HG03025 (cell line): ENCODE measurements at regions not wholly inside any gene's neighbourhood (a gene's known extent, or its start where the extent isn't known, plus 50 kb on each side); places are given as distances from the start of the nearest gene placed in this dataset.
"Not testable (repeated sequence)": the region's sequence is repeated elsewhere in the genome, so short reads cannot be mapped to it uniquely, and the experiment has no call there.

Source experiments
- ATAC-seq: cut with Tn5 transposase; IDR thresholded peaks from one replicate; pipeline ENCODE4 v1.9.1; 2021; ENCODE audit warnings: mild to moderate bottlenecking, moderate library complexity; ENCODE audit not compliant: unreplicated experiment, low FRiP score

DNA sequence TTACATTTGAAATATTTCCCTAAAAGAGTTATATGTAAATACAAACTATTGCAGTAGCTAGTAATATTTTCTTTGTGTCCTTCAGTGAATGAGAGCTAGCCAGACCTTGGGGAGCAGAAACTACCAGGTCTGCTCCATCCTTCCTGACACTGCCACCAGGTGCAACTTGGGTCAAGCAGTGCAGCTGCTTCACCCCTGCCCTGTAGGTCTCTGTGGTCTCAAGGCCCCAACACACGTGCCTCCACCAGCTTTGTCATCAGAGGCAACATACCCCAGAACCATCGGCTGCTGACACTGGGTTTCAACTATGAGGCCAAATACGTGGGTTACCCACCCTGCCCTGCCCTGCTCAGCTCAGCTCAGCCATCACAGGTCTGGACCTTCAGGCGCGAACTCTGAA, 181.6 kb downstream of the FCRL5 start:
- ATAC-seq = no peak

DNA sequence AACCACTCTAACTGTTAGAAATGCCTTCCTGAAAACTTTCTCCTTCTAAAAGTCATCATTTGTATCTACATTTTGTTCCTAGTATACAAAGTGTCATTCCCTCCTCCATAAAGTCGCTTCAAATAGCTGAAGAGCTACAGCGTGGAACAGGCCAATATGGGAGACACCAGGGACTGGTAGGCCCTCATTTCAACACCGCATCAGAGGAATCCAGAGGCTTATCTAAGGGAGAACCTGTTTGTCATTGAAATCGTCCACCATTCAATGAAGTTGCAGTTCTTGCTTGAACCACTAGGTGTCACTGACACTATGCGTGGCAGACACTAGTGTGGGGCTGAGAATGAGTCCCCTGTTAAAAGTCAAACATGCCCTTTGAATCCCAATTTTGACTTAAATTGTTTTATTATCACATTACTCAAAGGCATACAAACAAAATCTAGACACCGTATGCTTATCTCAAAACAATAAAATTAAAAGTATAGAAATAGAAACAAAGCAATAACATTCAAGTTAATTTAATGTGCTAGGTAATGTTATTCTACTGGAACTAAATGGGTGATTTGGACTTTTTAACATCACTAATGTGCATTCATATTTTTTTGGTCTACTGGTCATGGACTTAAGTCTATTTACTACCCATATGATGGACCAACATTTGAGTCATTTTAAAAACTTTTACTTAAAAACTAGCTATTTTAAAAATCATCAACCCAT, 182.3 kb downstream of the FCRL5 start:
- no peak for ATAC-seq

DNA sequence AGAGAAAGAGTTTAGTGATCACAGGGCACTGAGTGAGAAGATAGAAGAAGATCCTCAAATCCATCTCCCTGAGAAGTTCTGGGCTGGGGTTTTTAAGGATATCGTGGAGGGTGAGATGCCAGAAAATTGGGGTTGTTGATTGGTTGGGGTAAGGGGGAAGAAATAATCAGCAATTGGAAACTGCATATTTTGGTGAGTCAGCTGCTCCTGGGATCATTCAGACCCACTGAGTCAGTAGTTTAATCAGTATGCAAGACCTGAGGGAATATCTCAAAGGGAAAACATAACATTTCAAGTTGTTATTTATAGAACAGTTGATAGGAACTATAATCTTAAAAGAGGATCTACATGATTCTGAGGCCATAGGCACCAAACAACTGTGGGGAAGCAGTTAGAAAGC, 183.4 kb downstream of the FCRL5 start:
- ATAC-seq = not testable (repeated sequence)

DNA sequence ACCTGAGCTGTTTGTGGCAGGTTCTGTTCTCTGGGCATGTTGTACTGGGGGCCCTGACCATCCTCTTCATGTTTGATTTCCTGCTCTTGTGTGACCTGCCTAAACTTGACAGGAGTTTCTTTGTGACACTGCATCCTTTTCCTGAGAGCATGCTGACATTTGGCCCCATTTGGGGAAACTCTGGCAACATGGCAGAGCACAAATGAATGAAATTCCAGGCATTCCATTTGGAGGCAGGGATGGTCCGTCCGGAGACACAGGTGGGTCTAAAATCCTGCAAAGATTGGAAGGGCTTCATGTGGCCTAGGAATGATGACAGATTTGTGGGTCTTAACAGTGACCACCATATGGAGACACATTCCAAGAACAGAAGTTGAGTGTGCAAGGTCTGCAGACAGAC, 184.0 kb downstream of the FCRL5 start:
- no peak for ATAC-seq

DNA sequence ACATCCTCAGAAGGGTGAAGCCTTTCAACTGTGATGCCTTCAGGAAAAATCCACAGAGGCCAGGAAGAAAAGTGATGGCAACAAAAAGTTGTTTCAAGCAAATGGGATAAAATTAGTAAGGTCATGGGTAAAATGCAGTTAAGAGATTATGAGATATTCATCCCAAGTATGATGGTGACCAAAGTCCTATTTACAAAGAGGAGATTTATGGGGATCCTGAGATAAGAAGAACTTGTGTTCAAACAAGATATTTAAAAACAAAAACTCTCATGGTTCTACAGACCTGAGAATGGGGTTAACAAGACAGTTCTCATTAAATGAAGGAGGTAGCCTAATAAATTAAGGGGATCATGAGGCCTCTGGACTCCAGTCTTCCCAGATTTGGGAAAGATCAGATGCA, 184.4 kb downstream of the FCRL5 start:
- ATAC-seq = no peak

DNA sequence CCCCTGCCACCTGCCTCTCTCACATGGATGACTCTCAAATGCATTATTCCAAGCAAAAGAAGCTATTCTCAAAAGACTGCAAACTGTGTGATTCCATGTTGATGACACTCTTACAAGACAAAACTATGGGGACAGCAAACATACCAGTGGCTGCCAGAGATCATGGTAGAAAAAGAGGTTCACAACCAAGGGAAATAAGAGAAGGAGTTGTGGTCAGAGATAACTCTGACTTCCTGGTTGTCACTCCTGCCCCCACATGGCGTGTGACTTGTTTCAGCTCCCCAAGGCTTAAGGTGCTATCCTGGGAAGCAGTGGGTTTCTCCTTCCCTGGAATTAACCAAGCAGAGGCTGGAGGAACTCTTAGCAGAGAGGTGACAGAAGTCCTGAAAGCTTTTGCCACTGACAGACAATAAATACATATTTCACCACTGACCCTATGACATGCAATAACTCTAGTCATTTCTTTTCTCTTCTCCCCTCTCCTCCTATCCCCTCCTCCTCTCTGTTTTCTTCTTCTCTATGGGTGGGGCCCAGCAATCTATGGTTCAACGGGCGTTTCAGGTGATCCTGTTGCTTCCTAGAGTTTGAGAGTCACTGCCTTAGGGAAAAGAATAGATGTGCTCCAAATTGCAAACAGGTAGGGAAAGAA, 185.1 kb downstream of the FCRL5 start:
- ATAC-seq = no peak

DNA sequence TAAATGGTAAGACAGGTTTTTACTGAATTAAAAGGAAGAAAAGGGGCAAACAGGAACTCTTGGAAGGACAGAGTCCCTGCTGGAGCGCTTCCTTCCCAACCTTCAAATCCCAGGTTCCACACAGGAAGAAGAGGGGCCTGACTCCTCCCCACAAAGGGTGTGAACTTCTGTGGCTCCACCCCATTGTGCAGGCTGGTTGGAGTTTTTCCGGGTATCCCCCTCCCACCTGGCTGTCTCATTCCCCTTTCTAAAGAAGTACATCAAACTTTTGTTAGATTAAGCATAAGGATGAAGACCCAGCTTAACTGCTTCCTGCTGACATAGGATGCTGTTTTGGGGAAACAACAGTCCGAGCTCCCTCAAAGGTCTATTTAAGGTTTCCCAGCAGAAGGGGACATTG, 187.7 kb downstream of the FCRL5 start:
- no peak for ATAC-seq

DNA sequence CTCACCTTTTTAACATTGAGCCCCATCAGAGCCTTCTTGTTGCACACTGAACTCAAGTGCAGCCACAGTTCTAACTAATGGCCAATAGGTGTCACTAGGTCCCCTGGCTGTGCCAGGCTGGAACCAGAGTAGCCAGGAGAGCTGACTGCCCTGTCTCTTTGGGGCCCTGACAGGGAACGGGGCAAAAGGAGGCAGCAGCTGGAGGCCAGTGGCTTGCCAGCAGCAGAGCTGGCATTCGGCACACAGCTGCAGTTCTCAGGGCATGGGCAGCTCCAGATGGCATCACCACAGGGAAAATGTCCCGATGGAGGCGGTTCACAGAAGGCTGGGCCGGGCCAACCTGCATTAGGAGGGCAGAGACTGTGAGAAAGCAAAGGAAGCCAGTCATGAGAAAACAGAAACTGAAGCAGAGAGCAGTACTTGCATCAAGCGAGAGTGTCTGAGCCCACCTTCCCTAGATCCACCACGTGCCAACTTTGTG, 188.6 kb downstream of the FCRL5 start:
- peak; percentile 53 for ATAC-seq

DNA sequence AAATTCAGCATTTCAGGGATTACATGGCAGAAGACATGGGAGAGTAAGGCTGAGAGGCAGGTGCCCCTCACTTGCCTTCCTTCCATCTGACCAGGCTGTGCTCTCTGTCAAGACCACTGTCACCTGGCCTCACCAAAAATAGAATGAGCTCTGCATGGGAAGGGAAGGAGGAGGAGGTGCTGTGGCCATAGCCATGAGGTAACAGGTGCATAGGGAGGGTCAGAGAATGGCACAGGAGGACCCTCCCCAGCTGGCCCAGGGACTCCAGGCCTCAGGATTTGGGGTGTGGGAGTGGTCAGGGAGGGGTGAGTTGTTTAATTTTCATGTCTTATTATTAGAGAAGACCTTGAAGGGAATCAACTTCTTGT, 192.3 kb downstream of the FCRL5 start:
- ATAC-seq = no peak

DNA sequence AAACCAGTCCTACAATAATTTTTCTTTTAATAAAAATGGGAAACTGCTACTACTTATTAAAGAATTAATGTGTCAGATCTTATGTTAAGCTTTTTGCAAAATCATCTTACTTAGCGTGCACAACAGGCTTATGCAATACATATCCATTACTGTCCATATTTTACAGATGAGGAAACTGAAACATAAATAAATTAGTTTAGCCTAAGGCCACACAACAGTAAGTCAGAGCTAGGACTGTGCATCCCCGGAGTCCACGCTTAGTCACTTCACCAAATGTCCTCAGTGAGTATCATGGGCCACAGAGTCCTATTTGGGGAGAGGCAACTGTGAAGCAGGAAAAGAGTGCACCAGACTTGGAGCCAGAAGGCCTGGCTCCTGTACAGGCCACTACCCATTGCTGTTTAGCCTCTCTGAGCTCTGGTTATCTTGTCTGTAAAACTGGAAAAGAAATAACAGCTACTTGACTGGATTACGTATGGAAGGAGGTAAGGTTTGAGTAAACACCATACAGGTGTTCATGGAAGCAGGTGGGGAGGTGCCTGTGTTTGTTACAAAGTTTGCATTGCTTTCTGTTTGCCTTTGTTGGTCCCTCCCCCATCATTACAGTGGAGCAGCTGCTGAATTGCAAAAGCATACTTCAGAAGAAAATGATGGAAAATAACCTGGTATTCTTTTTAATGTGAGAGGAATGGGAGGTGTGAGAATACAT, 192.8 kb downstream of the FCRL5 start:
- ATAC-seq = no peak

DNA sequence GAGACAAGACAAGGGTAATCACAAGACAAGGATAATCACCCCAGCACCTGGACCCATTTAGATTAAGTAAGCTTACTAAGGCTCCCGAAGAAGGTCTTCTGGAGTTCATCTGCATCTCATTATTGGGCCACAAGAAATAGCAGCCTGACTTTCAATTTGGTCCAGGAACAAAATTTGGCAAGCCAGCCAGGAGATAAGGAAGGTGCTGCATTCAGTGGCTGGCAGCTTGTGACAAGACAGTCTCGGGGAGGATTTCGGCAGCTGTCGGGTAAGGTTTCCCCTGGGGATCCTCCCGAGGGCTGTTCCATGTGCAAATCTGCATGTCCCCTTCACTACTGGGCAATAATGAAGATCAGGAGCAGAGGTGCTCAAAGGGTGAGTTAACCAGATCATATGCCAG, 195.2 kb downstream of the FCRL5 start:
- ATAC-seq = no peak

DNA sequence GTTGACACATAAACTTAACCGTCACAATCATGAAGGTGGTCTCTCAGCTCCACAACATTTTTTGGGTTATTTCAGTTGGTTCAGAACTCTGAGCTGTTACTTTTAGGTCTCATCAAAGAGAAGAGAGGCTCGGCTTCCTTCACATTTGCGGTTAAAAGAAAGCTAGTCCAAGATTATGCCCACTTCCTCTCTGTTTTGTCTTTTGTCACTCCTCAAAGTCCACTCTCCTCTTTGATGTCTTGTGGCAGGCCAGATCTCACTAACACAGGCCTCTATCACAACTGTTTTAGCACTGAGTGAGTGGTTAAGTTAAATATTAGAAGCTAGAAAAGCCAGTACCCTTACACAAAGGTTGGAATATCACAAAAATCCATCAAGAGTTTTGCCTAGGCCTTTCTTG, 195.7 kb downstream of the FCRL5 start:
- no peak for ATAC-seq

DNA sequence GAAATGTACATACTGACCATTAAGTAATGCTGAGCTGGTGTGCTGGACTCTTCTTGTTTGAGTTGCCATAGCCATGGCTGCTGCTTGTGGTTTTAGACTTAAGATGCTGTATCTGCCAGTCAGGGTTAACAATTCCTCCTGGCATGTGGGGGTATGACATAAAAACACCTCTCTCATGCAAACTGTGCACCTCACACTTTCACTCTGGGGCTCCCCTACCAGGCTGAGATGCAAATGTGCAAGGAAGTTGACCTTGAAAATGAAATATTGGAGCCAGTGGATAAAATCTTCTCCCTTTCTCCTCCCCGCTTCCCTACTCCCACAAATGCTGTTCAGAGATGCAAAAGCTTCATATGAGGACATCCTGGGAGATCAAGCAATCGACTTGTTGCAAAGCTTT, 198.8 kb downstream of the FCRL5 start:
- ATAC-seq = no peak

DNA sequence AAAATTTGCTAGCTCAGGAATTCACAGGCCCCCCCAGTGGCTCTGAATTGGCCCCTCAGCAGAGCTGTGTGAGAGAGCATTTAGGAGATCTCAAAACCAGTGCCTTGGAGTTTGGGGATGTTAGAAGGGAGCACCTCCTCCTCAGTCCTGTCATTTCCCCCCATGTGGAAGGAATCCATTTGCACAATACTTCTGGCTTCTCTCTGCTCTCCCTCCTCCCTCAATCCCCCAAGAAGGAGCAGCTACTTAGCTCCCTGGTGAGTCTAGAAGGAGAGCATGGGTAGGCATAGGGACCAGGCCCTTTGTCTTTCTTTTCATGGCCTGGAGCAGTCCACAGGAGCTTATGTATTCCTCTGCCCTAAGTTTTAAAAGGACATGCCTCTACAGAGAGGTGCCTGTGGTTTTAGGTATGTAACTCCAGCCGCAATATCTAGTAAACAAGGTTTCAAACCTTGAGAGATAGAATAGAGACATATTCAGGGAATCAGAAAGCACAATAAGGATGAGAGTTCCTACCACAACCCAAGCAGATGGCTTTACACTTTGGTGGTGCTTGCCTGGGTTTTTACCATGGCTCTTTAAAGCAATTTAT, 199.4 kb downstream of the FCRL5 start:
- ATAC-seq = no peak

DNA sequence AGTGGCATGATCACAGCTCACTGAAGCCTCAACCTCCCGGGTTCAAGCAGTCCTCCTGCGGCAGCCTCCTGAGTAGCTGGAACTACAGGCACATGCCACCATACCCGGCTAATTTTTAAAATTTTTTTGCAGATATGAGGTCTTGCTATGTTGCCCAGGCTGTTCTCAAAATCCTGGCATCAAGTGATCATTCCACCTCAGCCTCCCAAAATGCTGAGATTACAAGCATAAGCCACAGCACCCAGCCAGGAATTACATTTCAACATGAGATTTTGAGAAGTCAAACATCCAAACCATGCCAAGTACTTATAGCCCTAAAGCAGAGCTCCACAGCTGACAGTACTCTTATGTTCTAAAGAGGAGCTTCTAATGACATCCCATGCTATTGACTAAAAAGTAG, 200.1 kb downstream of the FCRL5 start:
- no peak for ATAC-seq

DNA sequence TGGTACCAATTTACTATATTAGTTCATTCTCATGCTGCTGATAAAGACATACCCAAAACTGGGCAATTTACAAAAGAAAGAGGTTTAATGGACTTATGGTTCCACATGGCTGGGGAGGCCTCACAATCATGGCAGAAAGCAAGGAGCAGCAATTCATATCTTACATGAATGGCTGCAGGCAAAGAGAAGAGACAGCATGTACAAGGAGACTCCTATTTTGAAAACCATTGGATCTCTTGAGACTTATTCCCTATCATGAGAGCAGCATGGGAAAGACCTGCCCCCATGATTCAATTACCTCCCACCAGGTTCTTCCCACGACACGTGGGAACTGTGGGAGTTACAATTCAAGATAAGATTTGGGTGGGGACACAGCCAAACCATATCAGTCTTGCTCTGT, 200.5 kb downstream of the FCRL5 start:
- ATAC-seq = not testable (repeated sequence)

DNA sequence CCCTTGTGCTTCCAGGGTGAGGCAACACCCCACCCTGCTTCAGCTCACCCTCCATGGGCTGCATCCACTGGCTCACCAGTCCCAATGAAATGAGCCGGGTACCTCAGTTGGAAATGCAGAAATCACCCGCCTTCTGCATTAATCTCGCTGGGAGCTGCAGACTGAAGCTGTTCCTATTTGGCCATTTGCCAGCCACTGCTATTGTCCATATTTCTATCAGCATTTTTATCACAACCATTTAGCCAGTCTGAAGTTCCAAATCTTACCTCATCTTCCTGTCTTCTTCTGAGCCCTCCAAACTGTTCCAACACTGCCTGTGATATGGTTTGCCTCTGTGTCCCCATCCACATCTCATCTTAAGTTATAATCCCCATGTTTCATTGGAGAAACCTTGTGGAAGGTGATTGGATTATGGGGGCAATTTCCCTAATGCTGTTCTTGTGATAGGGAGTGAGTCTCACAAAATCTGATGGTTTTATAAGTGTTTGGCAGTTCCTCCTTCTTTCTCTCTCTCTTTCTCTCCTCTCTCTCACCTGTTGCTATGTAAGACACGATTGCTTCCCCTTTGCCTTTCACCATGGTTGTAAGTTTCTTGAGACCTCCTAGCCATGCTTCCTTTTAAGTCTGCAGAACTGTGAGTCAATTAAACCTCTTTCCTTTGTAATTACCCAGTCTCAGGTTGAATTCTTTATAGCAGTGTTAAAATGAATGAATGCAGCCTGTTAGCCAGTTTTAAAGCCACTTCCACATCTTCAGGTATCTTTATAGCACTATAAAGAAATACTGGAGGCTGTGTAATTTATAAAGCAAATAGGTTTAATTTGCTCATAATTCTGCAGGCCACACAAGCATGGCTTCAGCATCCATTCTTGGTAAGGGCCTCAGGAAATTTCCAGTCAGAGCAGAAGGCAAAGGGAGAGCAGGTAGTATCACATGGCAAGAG, 203.5 kb downstream of the FCRL5 start:
- no peak for ATAC-seq

DNA sequence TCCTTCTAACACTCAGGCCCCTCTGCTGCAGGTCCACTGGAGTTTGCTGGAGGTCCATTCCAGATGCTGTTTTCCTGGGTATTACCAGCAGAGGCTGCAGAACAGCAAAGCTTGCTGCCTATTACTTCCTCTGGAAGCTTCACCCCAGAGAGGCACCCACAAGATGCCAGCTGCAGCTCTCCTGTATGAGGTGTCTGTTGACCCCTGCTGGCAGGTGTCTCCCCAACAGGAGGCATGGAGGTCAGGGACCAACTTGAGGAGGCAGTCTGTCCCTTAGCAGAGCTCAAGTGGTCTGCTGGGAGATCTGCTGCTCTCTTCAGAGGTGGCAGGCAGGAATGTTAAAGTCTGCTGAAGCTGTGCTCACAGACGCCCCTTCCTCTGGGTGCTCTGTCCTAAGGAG, 204.8 kb downstream of the FCRL5 start:
- no peak for ATAC-seq

DNA sequence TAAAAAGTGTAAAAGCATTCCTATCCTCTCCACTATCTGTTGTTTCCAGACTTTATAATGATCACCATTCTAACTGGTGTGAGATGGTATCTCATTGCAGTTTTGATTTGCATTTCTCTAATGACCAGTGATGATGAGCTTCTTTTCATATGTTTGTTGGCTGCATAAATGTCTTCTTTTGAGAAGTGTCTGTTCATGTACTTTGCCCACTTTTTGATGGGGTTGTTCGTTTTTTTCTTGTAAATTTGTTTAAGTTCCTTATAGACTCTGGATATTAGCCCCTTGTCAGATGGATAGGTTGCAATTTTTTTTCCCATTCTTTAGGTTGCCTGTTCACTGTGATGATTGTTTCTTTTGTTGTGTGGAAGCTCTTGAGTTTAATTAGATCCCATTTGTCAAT, 199.6 kb upstream of the ETV3 start:
- ATAC-seq = not testable (repeated sequence)

DNA sequence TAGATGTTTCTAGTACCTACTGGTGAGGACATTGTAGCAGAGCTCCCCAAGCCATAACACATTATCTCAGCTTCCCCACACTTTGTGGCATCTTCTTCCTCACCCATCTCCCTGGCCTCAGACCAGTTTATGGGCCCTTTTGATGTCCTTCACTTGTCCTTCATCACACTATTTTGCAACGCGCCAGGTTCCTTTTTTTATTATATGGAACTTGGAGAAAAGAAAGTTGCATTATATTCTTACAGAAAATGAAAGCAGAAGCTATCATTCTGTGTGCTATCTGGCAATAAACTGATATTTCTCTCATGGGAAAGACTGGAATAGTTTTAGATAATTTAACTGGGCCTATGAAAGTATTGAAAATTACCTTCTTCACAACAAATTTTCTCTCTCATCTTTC, 196.9 kb upstream of the ETV3 start:
- no peak for ATAC-seq
